ENCODE measurements at regions not wholly inside any gene's neighbourhood (a gene's known extent, or its start where the extent isn't known, plus 50 kb on each side); places are given as distances from the start of the nearest gene placed in this dataset.

DNA sequence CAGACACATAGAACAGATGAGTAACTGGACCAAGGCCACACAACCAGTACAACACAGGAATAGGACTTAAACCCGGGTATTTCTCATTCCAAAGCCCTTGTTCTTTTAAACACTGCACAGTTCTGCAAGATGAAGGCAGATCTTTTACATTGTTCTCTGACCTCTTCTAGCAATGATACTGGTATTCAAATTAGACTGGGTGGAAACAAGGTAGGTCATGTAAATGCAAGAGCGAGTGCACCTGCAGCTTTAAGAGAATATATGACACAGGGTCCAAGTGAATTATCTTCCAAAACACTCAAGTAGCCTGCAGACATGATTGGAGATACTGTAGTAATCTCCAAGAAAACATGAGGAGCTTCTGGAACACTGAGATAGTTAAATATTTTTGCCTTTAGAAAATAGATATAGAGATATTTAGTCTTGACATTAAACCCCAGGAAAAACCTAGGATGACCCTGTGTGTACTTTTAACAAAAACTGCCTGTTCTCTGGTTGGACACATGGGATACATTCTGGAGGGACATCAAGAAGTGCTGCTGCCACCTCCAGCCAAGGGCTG is 130.6 kb upstream of the EPB41L4A start (continued):
- TF ChIP-seq, protein P1, sequence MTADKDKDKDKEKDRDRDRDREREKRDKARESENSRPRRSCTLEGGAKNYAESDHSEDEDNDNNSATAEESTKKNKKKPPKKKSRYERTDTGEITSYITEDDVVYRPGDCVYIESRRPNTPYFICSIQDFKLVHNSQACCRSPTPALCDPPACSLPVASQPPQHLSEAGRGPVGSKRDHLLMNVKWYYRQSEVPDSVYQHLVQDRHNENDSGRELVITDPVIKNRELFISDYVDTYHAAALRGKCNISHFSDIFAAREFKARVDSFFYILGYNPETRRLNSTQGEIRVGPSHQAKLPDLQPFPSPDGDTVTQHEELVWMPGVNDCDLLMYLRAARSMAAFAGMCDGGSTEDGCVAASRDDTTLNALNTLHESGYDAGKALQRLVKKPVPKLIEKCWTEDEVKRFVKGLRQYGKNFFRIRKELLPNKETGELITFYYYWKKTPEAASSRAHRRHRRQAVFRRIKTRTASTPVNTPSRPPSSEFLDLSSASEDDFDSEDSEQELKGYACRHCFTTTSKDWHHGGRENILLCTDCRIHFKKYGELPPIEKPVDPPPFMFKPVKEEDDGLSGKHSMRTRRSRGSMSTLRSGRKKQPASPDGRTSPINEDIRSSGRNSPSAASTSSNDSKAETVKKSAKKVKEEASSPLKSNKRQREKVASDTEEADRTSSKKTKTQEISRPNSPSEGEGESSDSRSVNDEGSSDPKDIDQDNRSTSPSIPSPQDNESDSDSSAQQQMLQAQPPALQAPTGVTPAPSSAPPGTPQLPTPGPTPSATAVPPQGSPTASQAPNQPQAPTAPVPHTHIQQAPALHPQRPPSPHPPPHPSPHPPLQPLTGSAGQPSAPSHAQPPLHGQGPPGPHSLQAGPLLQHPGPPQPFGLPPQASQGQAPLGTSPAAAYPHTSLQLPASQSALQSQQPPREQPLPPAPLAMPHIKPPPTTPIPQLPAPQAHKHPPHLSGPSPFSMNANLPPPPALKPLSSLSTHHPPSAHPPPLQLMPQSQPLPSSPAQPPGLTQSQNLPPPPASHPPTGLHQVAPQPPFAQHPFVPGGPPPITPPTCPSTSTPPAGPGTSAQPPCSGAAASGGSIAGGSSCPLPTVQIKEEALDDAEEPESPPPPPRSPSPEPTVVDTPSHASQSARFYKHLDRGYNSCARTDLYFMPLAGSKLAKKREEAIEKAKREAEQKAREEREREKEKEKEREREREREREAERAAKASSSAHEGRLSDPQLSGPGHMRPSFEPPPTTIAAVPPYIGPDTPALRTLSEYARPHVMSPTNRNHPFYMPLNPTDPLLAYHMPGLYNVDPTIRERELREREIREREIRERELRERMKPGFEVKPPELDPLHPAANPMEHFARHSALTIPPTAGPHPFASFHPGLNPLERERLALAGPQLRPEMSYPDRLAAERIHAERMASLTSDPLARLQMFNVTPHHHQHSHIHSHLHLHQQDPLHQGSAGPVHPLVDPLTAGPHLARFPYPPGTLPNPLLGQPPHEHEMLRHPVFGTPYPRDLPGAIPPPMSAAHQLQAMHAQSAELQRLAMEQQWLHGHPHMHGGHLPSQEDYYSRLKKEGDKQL (CRISPR knock-in tag; IDR thresholded peaks at IDR 0.05; ENCODE audit: borderline replicate concordance) = no peak
- no peak for TF ChIP-seq NONO (IDR thresholded peaks at IDR 0.05; ENCODE audit: low read depth in 2 of 2, low read length in 1 of 2)
- no peak for TF ChIP-seq CCAR2 (IDR thresholded peaks at IDR 0.05; ENCODE audit: low read depth, low read length)
- no peak for TF ChIP-seq ZNF217 (CRISPR knock-in tag; IDR thresholded peaks at IDR 0.05)
- TF ChIP-seq RBBP5 (IDR thresholded peaks at IDR 0.05; ENCODE audit: borderline replicate concordance, insufficient read depth, low read length, poor library complexity, severe bottlenecking) = no peak
- no peak for TF ChIP-seq POU5F1 (IDR thresholded peaks at IDR 0.05; ENCODE audit: borderline replicate concordance, low read depth, low read length, partially characterized antibody)
- TF ChIP-seq YBX1 (IDR thresholded peaks at IDR 0.05) = no peak
- no peak for TF ChIP-seq ZNF274 (IDR thresholded peaks at IDR 0.05; ENCODE audit: borderline replicate concordance, low read depth, low read length)
- TF ChIP-seq ZNF507 (tag; conservative IDR thresholded peaks at IDR 0.05) = no peak
- TF ChIP-seq HNRNPH1 (optimal IDR thresholded peaks at IDR 0.05; ENCODE audit: low read depth, low read length) = no peak
- TF ChIP-seq ZNF717 (CRISPR knock-in tag; IDR thresholded peaks at IDR 0.05) = no peak
- no peak for TF ChIP-seq ZBTB33 (CRISPR knock-in tag; IDR thresholded peaks at IDR 0.05)
- TF ChIP-seq CREB1 (IDR thresholded peaks at IDR 0.05) = peak; percentile 23; the same call in 1 of the 2 replicates
- TF ChIP-seq CREB1 (CRISPR knock-in tag; IDR thresholded peaks at IDR 0.05) = no peak
- TF ChIP-seq, protein P2, sequence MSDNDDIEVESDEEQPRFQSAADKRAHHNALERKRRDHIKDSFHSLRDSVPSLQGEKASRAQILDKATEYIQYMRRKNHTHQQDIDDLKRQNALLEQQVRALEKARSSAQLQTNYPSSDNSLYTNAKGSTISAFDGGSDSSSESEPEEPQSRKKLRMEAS (CRISPR knock-in tag; IDR thresholded peaks at IDR 0.05) = no peak
- TF ChIP-seq, protein P3, sequence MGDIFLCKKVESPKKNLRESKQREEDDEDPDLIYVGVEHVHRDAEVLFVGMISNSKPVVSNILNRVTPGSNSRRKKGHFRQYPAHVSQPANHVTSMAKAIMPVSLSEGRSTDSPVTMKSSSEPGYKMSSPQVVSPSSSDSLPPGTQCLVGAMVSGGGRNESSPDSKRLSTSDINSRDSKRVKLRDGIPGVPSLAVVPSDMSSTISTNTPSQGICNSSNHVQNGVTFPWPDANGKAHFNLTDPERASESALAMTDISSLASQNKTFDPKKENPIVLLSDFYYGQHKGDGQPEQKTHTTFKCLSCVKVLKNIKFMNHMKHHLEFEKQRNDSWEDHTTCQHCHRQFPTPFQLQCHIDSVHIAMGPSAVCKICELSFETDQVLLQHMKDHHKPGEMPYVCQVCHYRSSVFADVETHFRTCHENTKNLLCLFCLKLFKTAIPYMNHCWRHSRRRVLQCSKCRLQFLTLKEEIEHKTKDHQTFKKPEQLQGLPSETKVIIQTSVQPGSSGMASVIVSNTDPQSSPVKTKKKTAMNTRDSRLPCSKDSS (IDR thresholded peaks at IDR 0.05; ENCODE audit: low read depth, partially characterized antibody) = no peak
- no peak for TF ChIP-seq CHD4 (IDR thresholded peaks at IDR 0.05; ENCODE audit: insufficient read depth, insufficient replicate concordance, low read depth, low read length, poor library complexity, severe bottlenecking)
- TF ChIP-seq NR2C1 (IDR thresholded peaks at IDR 0.05) = 0 out of 2 replicates have a peak, but pooled peaks have one; percentile 13
- TF ChIP-seq NR2C1 (tag; IDR thresholded peaks at IDR 0.05) = 0 out of 2 replicates have a peak, but pooled peaks have one; percentile 36
- peak; percentile 89 for TF ChIP-seq STAT5A (IDR thresholded peaks at IDR 0.05; ENCODE audit: borderline replicate concordance, low read length)
